Panc1 (cell line): ENCODE measurements at regions not wholly inside any gene's neighbourhood (a gene's known extent, or its start where the extent isn't known, plus 50 kb on each side); places are given as distances from the start of the nearest gene placed in this dataset.

Experiments
- ATAC-seq: fragments of 200-7000 bp; cut with Tn5 transposase; 2 replicates; pipeline ENCODE4 v1.9.1; 2020; ENCODE audit warnings: mild to moderate bottlenecking, moderate library complexity
- BruUV-seq: library from RNA; stranded (reverse); fragments of 400-500 nt; replicated peaks from 2 replicates; lab custom pipeline; 2021; lab: Mats Ljungman, UMichigan
- CTCF ChIA-PET: fragments of 300-600 bp; sonication (Branson Sonifier 250); formaldehyde crosslinking; loops from one replicate; lab custom pipeline; 2022; ENCODE audit warnings: antibody characterized with exemption; lab: Charles Lee
- POLR2A ChIA-PET: fragments of 300-600 bp; sonication (Branson Sonifier 250); formaldehyde crosslinking; loops from one replicate; lab custom pipeline; 2022; ENCODE audit warnings: antibody characterized with exemption; lab: Charles Lee
- DNase-seq: peaks from one replicate; pipeline ENCODE4 v3.0.0-alpha.2; 2010; ENCODE audit warnings: low read depth, low spot score
- H3K27ac ChIP-seq: 2 replicates; pipeline ENCODE4 v1.5.1; 2011; ENCODE audit warnings: mild to moderate bottlenecking, low read length, inconsistent platforms
- H3K27me3 ChIP-seq: fragments of 200-500 bp; sonication (Bioruptor generic); 2 replicates; pipeline ENCODE4 v1.6.0; 2014; ENCODE audit warnings: low read length, inconsistent platforms; ENCODE audit not compliant: control insufficient read depth, insufficient read depth
- H3K36me3 ChIP-seq: fragments of 200-500 bp; sonication (Bioruptor generic); 2 replicates; pipeline ENCODE4 v1.5.1; 2014; ENCODE audit warnings: inconsistent platforms, mild to moderate bottlenecking, low read length, moderate library complexity; ENCODE audit not compliant: control insufficient read depth, insufficient read depth
- H3K4me1 ChIP-seq: 2 replicates; pipeline ENCODE4 v1.5.1; 2011; ENCODE audit warnings: inconsistent platforms, mild to moderate bottlenecking, low read length, moderate library complexity; ENCODE audit not compliant: control insufficient read depth, insufficient read depth
- H3K4me3 ChIP-seq, 2 experiments: 2 replicates each; pipeline ENCODE4 v1.5.1; 2011 to 2012; ENCODE audit warnings: low read depth in 2 of 2, low read length in 2 of 2, mild to moderate bottlenecking in 2 of 2, inconsistent platforms in 1 of 2, moderate library complexity in 1 of 2
- H3K9me3 ChIP-seq: fragments of 200-500 bp; sonication (Bioruptor generic); 2 replicates; pipeline ENCODE4 v1.5.1; 2014; ENCODE audit warnings: low read depth, mild to moderate bottlenecking, inconsistent platforms, low read length, moderate library complexity; ENCODE audit not compliant: control insufficient read depth, insufficient read depth
- POLR2AphosphoS5 ChIP-seq: IDR thresholded peaks from 2 replicates; pipeline ENCODE4 v1.6.1; 2012; ENCODE audit warnings: mild to moderate bottlenecking, low read depth, low read length, moderate library complexity
- SIN3A ChIP-seq: IDR thresholded peaks from 2 replicates; pipeline ENCODE4 v1.6.1; 2012; ENCODE audit warnings: low read depth, mild to moderate bottlenecking, low read length, moderate library complexity, borderline replicate concordance; ENCODE audit not compliant: insufficient read depth
- TCF7L2 ChIP-seq: IDR thresholded peaks from 2 replicates; pipeline ENCODE4 v1.6.1; 2011; ENCODE audit warnings: mild to moderate bottlenecking, low read depth, low read length, inconsistent platforms
- in situ Hi-C: cut with HindIII; loops from 2 replicates; pipeline ENCODE4 v1.10.0; 2016; ENCODE audit warnings: low sequenced_read_pairs, low pct_unique_long_range_greater_than_20kb
- intact Hi-C: fragments of 100-400 bp; cut with micrococcal nuclease; formaldehyde crosslinking; loops from one replicate; pipeline ENCODE4 v1.10.0; 2022; ENCODE audit not compliant: unreplicated experiment
- TF ChIP-seq, protein P1 (sequence below): fragments of 450-650 bp; IDR thresholded peaks from 2 replicates; pipeline ENCODE4 v1.5.1; 2017; ENCODE audit warnings: mild to moderate bottlenecking
- TF ChIP-seq, protein P2 (sequence below), 2 experiments: IDR thresholded peaks; 2 replicates each; pipeline ENCODE4 v1.6.1; 2011 to 2012; ENCODE audit warnings: low read depth in 2 of 2, control low read depth in 1 of 2, low read length in 1 of 2, mild to moderate bottlenecking in 1 of 2, moderate library complexity in 1 of 2; ENCODE audit not compliant: insufficient read depth in 1 of 2

DNA sequence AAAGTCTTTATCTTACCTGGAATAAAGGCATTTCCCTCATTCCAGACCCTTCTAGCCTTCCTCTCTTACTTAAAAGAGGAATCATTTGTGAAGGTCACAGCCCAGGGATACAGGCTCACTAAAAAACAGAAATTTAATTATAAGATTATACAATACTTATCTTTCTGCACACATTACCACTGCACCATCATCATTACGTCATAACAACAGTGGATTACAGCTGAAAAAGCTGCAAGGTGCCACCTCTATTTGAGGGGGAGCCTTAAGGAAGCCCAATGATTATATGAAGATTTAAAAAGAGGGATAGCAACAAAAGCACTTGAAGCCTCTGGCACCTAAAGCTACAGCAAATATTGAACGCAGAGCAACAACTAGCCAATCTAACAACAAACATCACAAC lies 452.9 kb upstream of the EYS start:
- Histone ChIP-seq H3K36me3 (no peaks in the 10 kb centered on the region), H3K27me3 (no peaks in the 10 kb centered on the region), H3K9me3 (peaks cover 5% of the 10 kb centered on the region; the same call in 1 of the 2 replicates), H3K27ac (no peak overlapping the region), H3K4me3 (no peak overlapping the region), H3K4me1 (no peaks in the 10 kb centered on the region)
- ATAC-seq (no peak), DNase-seq (no peak)
- ChIA-PET CTCF (no interaction called here), POLR2A (no interaction called here)
- no TSS peak for BruUV-seq
- TF ChIP-seq, protein P1, sequence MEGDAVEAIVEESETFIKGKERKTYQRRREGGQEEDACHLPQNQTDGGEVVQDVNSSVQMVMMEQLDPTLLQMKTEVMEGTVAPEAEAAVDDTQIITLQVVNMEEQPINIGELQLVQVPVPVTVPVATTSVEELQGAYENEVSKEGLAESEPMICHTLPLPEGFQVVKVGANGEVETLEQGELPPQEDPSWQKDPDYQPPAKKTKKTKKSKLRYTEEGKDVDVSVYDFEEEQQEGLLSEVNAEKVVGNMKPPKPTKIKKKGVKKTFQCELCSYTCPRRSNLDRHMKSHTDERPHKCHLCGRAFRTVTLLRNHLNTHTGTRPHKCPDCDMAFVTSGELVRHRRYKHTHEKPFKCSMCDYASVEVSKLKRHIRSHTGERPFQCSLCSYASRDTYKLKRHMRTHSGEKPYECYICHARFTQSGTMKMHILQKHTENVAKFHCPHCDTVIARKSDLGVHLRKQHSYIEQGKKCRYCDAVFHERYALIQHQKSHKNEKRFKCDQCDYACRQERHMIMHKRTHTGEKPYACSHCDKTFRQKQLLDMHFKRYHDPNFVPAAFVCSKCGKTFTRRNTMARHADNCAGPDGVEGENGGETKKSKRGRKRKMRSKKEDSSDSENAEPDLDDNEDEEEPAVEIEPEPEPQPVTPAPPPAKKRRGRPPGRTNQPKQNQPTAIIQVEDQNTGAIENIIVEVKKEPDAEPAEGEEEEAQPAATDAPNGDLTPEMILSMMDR = no peak
- no peak for TF ChIP-seq TCF7L2
- TF ChIP-seq, protein P2, sequence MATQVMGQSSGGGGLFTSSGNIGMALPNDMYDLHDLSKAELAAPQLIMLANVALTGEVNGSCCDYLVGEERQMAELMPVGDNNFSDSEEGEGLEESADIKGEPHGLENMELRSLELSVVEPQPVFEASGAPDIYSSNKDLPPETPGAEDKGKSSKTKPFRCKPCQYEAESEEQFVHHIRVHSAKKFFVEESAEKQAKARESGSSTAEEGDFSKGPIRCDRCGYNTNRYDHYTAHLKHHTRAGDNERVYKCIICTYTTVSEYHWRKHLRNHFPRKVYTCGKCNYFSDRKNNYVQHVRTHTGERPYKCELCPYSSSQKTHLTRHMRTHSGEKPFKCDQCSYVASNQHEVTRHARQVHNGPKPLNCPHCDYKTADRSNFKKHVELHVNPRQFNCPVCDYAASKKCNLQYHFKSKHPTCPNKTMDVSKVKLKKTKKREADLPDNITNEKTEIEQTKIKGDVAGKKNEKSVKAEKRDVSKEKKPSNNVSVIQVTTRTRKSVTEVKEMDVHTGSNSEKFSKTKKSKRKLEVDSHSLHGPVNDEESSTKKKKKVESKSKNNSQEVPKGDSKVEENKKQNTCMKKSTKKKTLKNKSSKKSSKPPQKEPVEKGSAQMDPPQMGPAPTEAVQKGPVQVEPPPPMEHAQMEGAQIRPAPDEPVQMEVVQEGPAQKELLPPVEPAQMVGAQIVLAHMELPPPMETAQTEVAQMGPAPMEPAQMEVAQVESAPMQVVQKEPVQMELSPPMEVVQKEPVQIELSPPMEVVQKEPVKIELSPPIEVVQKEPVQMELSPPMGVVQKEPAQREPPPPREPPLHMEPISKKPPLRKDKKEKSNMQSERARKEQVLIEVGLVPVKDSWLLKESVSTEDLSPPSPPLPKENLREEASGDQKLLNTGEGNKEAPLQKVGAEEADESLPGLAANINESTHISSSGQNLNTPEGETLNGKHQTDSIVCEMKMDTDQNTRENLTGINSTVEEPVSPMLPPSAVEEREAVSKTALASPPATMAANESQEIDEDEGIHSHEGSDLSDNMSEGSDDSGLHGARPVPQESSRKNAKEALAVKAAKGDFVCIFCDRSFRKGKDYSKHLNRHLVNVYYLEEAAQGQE (IDR thresholded peaks at IDR 0.05; ENCODE audit: insufficient read depth in 1 of 2, low read depth in 2 of 2, low read length in 1 of 2) = no peak
- no peak for TF ChIP-seq SIN3A
- no peak for TF ChIP-seq POLR2AphosphoS5
- intact Hi-C loops = no loop called here
- in situ Hi-C loops = no loop called here

DNA sequence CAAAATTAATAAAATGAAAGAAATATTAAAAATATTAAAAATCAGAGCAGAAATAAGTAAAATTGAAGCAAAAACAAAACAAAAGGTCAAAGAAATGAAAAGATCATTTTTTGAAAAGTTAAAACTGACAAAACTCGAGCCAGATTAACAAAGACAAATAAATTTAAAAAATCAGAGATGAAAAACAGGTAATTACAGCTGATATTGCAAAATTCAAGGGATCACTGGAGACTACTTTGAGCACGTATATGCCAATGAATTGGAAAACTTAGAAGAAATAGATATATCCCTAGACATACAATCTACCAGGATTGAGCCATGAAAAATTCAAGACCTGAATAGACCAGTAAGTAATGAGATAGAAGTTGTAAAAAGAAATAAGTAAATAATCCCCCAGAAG lies 446.2 kb upstream of the EYS start:
- POLR2A ChIA-PET = no interaction called here
- intact Hi-C loops = no loop called here
- TF ChIP-seq, protein P2 (IDR thresholded peaks at IDR 0.05; ENCODE audit: insufficient read depth in 1 of 2, low read depth in 2 of 2, low read length in 1 of 2) = no peak
- TF ChIP-seq, protein P1 = no peak
- TF ChIP-seq POLR2AphosphoS5 = no peak
- TF ChIP-seq TCF7L2 = no peak
- no peak for TF ChIP-seq SIN3A
- no peak for DNase-seq
- H3K9me3 ChIP-seq = no peaks in the 10 kb centered on the region
- ATAC-seq = no peak
- no peaks in the 10 kb centered on the region for H3K4me1 ChIP-seq
- no peaks in the 10 kb centered on the region for H3K27me3 ChIP-seq
- CTCF ChIA-PET = no interaction called here
- no peaks in the 10 kb centered on the region for H3K36me3 ChIP-seq
- no peak overlapping the region for H3K4me3 ChIP-seq
- H3K27ac ChIP-seq = no peak overlapping the region
- no TSS peak for BruUV-seq
- in situ Hi-C loops = no loop called here
